HG03432 (cell line): ENCODE measurements at regions not wholly inside any gene's neighbourhood (a gene's known extent, or its start where the extent isn't known, plus 50 kb on each side); places are given as distances from the start of the nearest gene placed in this dataset.

Experiments
- ATAC-seq: cut with Tn5 transposase; IDR thresholded peaks from one replicate; pipeline ENCODE4 v1.9.1; 2021; ENCODE audit warnings: mild to moderate bottlenecking, moderate library complexity; ENCODE audit not compliant: unreplicated experiment

- no peak for ATAC-seq
Observed at GRCh38 chr12:125222876-125223275, 157.6 kb downstream of the AACS start.

DNA sequence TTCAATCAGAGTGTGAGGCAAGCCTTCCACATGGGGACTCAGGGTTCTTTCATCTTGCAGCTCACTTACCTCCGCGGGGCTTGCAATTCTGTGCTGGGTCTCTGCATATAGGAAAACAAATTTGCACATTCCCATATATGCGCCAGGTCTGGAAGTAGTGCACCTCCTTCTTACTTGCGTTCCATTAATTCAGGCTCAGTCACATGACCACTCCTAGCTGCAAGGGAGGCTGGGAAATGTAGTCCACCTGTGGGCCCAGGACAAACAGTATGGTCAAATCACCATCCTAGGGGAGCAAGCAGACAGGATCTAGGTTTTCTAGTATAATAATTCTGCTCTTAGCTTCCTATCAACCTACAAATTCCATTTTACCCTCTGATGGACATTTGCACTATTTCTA is 160.4 kb downstream of the AACS start:
- ATAC-seq, result no peak

DNA sequence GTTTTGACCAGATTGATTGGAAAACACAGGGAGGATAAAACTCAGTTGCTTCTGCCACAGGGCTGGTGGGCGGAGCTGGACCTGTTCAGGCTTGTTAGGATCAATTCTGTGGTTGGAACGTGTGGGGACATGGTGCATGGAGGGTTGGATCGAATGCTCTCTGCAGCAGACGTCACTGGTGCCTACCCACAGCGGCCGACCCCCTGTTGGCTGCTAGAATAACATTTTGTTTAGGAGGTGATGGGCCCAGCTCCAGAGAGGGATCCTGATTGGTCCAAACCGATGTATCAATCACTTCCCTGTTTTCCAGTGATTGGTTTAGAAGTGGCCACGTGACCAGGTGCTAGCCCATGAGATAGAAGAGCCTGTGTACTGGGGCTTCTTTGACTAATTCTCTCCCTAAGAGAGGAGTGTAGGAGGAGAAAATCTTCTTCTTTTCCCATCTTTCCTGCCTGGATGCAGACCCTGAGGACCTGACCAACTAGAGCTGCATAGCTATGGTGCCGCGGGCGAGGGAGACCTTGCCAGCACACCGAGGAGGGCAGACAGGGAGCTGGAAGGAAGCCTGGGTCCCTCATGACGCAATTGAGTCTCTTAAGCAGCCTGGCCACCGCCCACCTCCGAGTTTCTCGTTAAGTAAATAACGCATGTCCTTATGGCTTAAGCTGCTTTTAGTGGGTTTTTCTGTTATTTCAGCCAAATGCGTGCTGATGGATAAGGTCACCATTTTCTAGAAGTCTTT is 163.5 kb downstream of the AACS start:
- ATAC-seq, result no peak

DNA sequence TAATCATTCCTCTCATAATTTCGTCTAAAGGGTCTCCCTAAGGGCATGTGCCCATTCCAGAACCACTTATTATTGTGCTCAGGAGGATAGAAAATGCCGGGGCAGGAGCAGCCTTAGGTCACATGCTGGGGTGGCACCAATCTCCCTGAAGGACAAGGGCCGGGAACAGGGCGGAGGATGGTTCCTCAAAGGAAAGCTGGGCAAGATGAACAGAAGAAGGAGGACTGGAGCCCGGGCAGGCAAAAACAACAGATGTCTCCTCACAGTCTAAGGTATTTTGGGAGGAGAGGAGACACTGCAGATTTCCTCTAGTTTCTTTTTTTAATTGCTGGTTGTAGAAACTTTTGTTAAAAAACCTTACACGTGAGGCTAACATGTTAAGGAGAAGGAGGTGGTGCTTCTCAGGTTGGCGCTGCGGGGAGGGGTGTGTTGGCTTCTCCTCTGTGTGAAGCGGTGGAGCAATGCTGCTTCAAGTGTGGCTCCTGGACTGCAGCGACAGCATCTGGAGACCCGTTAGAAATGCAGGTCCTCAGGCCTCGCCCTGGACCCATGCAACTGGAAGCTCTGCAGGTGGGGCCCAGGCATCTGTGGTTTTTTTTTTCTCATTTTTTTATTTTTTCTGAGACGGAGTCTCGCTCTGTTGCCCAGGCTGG is 164.8 kb downstream of the AACS start:
- no peak for ATAC-seq

- no peak for ATAC-seq
Observed at GRCh38 chr12:125233319-125233718, 168.1 kb downstream of the AACS start.

GRCh38 chr12:125239563-125239962 is 174.3 kb downstream of the AACS start:
- ATAC-seq, result no peak

- no peak for ATAC-seq
Observed at GRCh38 chr12:125240717-125241116, 175.5 kb downstream of the AACS start.

DNA sequence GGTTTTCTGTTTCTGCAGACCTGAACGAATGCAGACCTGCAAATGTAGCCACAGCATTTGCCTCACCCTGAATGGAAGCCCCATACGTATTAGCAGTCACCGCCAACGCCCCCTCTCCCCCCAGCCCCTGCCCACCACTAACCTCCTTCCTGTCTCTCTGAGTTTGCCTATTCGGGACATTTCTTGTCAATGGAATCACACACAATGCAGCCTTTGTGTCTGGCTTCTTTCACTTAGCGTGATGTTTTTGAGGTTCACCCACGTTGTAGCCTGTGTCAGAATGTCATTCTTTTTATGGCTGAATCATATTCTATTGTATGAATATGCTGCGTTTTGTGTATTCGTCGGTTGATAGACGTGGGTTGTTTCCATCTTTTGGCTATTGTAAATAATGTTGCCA is 178.6 kb downstream of the AACS start:
- no peak for ATAC-seq

GRCh38 chr12:125244338-125244737 is 179.1 kb downstream of the AACS start:
- no peak for ATAC-seq

DNA sequence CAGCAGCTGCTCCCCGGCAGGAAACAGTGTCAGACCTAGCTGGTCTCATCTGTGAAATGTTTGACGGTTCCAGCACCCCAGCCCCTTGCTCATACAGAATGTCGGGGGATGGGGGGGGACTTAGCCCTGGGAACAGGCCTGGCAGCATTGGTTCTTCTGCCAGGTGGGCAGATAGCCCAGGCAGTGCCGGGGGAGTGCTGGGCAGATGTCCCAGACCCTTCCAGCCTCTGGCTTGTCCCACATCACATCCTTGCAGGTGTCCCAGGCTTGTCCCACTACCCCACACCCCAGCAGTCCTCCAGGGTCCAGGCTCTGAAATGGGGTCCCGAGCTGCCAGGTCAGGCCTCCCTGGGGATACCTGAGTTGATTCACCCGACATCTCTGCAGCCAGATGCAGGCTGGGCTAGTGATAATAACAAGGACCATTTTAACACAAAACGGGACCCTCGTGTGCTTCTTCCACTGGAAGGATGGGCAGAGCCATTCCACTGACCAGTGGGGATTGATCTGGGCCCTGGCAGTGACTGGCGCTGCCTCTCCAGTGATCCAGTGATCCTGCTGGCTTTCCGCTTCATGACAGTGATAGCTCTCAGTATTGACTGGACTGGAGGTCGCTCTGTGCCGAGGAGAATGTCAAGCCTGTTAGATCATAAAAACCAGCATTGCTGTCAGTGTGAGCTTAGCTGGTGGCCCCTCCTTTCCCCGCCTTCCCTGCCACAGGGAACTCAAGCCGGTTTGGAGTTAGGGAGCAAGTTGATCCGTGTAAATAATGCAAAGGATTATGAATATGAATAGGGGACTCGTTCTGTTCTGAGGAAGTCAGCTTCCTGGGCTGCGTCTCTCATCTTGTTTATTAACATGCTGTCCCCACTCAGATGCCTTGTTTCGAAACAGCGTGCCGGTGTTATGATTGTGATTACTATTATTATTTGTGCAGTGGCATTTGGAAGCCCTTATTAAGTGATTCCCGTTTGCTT is 180.6 kb downstream of the AACS start:
- no peak for ATAC-seq

GRCh38 chr12:125247477-125247876 is 182.2 kb downstream of the AACS start:
- no peak for ATAC-seq

GRCh38 chr12:125249066-125249824 is 184.0 kb downstream of the AACS start:
- ATAC-seq, result no peak

GRCh38 chr12:125249932-125250331 is 184.7 kb downstream of the AACS start:
- ATAC-seq, result no peak

DNA sequence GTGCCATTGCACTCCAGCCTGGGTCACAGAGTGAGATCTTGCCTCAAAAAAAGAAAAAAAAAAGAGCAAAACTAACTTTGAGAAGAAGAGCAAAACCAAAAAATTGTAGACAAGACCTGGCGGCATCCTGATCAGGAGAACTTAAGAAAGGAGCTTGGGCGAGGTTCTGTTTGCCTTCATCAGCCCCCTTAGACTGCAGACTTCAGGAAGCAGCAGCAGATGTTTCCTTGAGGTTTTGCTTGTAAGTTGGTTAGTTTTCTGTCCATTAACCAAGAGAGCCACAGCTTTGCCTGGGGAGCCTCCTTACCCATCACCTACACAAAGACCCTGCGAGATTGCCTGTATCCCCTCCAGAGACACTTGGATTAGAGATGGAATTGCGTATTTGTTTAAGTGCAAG is 189.0 kb downstream of the AACS start:
- ATAC-seq, result no peak

DNA sequence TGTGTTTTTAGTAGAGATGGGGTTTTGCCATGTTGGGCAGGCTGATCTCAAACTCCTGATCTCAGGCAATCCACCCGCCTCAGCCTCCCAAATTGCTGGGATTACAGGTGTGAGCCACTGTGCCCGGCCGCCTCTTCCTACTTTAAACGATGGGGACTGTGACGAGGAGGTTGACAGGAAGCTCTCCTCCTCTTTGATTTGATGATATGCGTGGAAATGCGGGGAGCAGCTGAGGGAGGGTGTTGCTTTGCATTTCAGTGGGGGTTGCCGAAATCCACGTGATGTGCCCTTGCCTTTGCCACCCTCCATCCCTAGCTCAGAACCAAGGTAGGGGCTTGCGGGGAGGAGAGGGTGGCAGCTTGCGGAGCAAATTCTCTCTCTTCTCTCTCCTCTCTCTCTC is 189.6 kb downstream of the AACS start:
- ATAC-seq, result no peak

DNA sequence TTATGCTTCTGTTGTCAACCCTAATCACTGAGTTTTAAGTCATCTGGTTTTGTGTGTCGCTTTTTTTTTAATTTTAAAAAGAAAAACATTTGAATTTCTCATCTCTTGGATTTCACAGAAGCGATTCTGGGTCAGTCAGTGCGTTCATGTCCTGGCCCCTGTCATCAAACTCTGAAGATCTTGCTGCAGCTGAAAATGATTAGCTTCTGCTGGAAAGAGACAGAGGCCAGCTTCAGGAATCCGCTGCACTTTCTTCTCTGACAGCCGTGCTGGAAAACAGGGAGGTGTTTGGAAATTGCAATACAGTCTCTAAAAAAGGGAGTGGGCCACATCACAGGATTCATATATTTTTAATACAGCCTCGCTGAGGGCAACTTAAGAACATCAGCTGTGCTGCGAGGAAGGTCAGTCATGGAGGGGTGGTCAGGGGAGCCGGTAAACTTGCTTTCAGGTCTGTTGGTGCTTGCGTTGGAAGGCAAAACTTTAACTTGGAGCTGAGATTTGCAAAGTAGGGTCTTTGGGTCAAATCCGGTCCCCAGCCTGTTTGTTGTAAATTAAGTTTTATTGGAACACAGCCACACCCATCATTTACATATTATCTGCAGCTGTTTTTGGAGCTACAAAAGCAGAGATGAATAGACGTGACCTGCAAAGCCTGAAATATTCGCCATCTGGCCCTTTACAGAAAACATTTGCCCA is 190.8 kb downstream of the AACS start:
- no peak for ATAC-seq

GRCh38 chr12:125256634-125256936 is 191.3 kb downstream of the AACS start:
- no peak for ATAC-seq

DNA sequence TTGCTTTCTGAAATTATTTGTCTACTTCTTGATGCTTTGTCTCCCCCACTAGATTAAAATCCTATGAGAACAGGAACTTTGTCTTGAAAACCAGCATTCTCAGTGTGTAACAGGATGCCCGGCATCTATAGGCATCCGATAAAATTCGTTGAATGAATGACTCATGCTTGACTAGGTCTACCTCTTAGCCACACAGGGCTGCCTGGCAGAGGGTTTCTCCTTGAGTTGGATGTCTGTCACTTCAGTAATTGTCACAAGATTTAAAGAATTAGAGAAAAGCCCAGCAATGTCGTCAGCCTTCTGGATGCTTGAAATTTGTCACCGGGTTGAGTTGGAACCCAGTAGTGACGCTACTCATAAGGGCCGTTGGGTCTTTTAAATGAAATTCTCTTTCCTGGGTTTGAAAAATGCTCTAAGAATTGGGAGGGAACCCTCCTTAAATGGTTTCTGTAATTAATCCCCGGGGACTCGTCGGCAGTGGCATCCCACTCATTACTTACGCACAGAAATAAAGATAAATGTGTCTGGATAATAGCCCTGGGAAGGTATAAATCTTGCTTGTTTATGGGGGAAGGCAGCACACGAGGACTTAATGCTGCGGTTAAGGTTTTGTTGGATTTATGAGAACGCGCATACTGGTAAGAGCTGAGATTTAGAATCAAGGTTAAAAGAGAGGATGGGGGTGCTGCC is 194.1 kb downstream of the AACS start:
- ATAC-seq, result no peak

GRCh38 chr12:125262851-125263250 is 197.6 kb downstream of the AACS start:
- no peak for ATAC-seq

DNA sequence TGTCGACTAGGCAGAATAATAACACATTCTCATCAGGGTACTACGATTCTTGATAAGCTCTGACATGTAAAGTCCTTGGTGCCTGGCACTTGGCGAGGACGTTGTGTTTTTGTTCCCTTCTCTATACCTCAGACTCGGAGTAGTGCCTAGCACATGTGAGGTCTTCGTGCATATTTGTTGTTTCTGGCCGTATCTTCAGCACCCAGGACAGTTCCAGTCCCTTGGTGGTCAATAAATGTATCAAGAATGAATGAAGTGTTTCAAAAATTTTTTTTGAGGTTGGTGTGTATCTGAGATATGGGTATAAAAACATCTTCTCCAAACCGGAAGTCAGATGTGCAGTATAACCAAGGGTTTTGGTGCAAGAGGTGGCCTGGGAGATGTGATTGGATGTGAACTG is 198.2 kb downstream of the AACS start:
- ATAC-seq, result no peak
